ENCODE measurements at regions not wholly inside any gene's neighbourhood (a gene's known extent, or its start where the extent isn't known, plus 50 kb on each side); places are given as distances from the start of the nearest gene placed in this dataset.

DNA sequence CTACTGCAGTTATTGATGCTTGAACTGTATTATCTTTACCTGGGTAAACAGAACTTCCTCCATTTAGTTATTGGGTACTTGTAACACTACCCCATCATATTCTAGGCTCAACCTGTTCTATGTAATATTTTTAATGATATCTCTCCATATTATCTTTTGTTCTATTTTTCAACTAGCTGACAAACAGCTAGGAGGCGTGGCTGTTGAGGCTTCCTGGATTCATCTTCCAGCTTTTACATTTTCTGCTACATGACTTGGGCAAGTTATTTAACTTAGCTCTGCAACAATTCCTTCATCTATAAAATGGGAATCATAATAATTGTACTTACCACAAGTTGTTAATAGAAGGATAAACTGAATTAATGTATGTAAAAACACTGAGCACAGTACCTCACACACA, 349.3 kb downstream of the PTTG2 start:
- in situ Hi-C loops (cut with MboI; ENCODE audit: low sequenced_read_pairs) = no loop called here

More for the DNA sequence above, 349.3 kb downstream of the PTTG2 start:
- H4K91ac ChIP-seq (ENCODE audit: insufficient read depth, low read depth, low read length) = no peak overlapping the region
- H4K8ac ChIP-seq (ENCODE audit: low read depth in 2 of 2, low read length in 2 of 2) = no peak overlapping the region
- H3K27me3 ChIP-seq (ENCODE audit: control insufficient read depth, insufficient read depth, low read length) = peaks cover 7% of the 10 kb centered on the region
- H3K9ac ChIP-seq (ENCODE audit: low read depth, low read length) = no peak overlapping the region
- no peak overlapping the region for H3K4me2 ChIP-seq (ENCODE audit: low read depth, low read length)
- ATAC-seq (ENCODE audit: low read depth) (no peak), DNase-seq (no peak)
- H3K9me1 ChIP-seq (ENCODE audit: insufficient read depth, low read length) = no peaks in the 10 kb centered on the region
- H3K56ac ChIP-seq (ENCODE audit: extremely low read depth, insufficient read depth, low read length) = no peak overlapping the region
- no CpG with 5 or more reads among the region's 1 CpG for whole genome bisulfite sequencing, 2 experiments (ENCODE audit: extremely low coverage in 2 of 2, insufficient read length in 1 of 2)
- H2AK9ac ChIP-seq (replicated peaks; ENCODE audit: low read depth, low read length, poor library complexity) = no peak overlapping the region
- H3K14ac ChIP-seq (replicated peaks; ENCODE audit: low read depth, low read length) = no peak overlapping the region
- no peaks in the 10 kb centered on the region for H4K20me1 ChIP-seq (ENCODE audit: insufficient read depth, low read length)
- H2AFZ ChIP-seq (replicated peaks; ENCODE audit: low read length, poor library complexity) = no peak overlapping the region
- ChIA-PET CTCF (no interaction called here), POLR2A (ENCODE audit: unreplicated experiment) (no interaction called here)
- no peak overlapping the region for H2BK15ac ChIP-seq (ENCODE audit: low read depth, low read length)
- no peaks in the 10 kb centered on the region for H3K9me3 ChIP-seq (ENCODE audit: control insufficient read depth, insufficient read depth, low read length)
- H2BK20ac ChIP-seq (ENCODE audit: low read depth, low read length) = no peak overlapping the region
- H3K4ac ChIP-seq (ENCODE audit: low read depth, low read length) = no peak overlapping the region
- no peak overlapping the region for H3K23ac ChIP-seq (ENCODE audit: low read depth, low read length)
- no peak overlapping the region for H4K5ac ChIP-seq (ENCODE audit: low read depth, low read length)
- no peak overlapping the region for H2AK5ac ChIP-seq (ENCODE audit: low read depth, low read length)
- intact Hi-C loops (cut with micrococcal nuclease) (no loop called here), dilution Hi-C loops (cut with HindIII; ENCODE audit: low sequenced_read_pairs, unreplicated experiment) (no loop called here)
- no peak for TF ChIP-seq MXI1 (IDR thresholded peaks at IDR 0.05; ENCODE audit: borderline replicate concordance, low read depth, low read length)
- TF ChIP-seq, protein P1, sequence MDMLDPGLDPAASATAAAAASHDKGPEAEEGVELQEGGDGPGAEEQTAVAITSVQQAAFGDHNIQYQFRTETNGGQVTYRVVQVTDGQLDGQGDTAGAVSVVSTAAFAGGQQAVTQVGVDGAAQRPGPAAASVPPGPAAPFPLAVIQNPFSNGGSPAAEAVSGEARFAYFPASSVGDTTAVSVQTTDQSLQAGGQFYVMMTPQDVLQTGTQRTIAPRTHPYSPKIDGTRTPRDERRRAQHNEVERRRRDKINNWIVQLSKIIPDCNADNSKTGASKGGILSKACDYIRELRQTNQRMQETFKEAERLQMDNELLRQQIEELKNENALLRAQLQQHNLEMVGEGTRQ (IDR thresholded peaks at IDR 0.05; ENCODE audit: low read depth, low read length) = no peak
- no peak overlapping the region for H3K27ac ChIP-seq (ENCODE audit: insufficient read depth, low read length)
- no peaks in the 10 kb centered on the region for H3K4me1 ChIP-seq (ENCODE audit: control insufficient read depth, insufficient read depth, low read length)
- no peak overlapping the region for H3K18ac ChIP-seq (ENCODE audit: low read depth, low read length)
- BruUV-seq (replicated peaks) = no TSS peak
- no peak overlapping the region for H2BK120ac ChIP-seq (ENCODE audit: low read depth, low read length)
- no peaks in the 10 kb centered on the region for H3K79me1 ChIP-seq (ENCODE audit: low read depth in 1 of 2, low read length in 2 of 2)
- H3K4me3 ChIP-seq (ENCODE audit: insufficient read depth, low read depth, low read length) = no peak overlapping the region
- H2BK5ac ChIP-seq (ENCODE audit: low read depth, low read length, poor library complexity, severe bottlenecking) = no peak overlapping the region
- no peaks in the 10 kb centered on the region for H3K36me3 ChIP-seq (ENCODE audit: control insufficient read depth, insufficient read depth, low read length)

All from IMR-90 (cell line).